NAMALWA (cell line): ENCODE measurements at regions not wholly inside any gene's neighbourhood (a gene's known extent, or its start where the extent isn't known, plus 50 kb on each side); places are given as distances from the start of the nearest gene placed in this dataset.

Experiments
- DNase-seq: peaks from one replicate; pipeline ENCODE4 v3.0.0-alpha.2; 2015; ENCODE audit warnings: low spot score

GRCh38 chr14:84792722-84793410 lies 737.1 kb upstream of the FLRT2 start:
- no peak for DNase-seq

- no peak for DNase-seq
These were observed 732.6 kb upstream of the FLRT2 start for GRCh38 chr14:84797326-84797725.

- DNase-seq, result no peak
These were observed 725.5 kb upstream of the FLRT2 start for GRCh38 chr14:84804468-84804867.

- DNase-seq, result no peak
These were observed 725.0 kb upstream of the FLRT2 start for GRCh38 chr14:84804895-84805294.

- DNase-seq, result no peak
These were observed 723.8 kb upstream of the FLRT2 start for GRCh38 chr14:84806181-84806580.

- no peak for DNase-seq
These were observed 723.3 kb upstream of the FLRT2 start for GRCh38 chr14:84806622-84807021.

GRCh38 chr14:84807673-84808072 lies 722.3 kb upstream of the FLRT2 start:
- DNase-seq, result no peak

- DNase-seq, result no peak
These were observed 720.8 kb upstream of the FLRT2 start for GRCh38 chr14:84809158-84809557.

- no peak for DNase-seq
These were observed 715.6 kb upstream of the FLRT2 start for GRCh38 chr14:84814391-84814790.

- DNase-seq, result no peak
These were observed 710.4 kb upstream of the FLRT2 start for GRCh38 chr14:84819528-84819927.

GRCh38 chr14:84825481-84826251 lies 704.3 kb upstream of the FLRT2 start:
- DNase-seq, result no peak

- no peak for DNase-seq
These were observed 703.6 kb upstream of the FLRT2 start for GRCh38 chr14:84826294-84826693.

- no peak for DNase-seq
These were observed 679.3 kb upstream of the FLRT2 start for GRCh38 chr14:84850595-84850994.

- no peak for DNase-seq
These were observed 673.0 kb upstream of the FLRT2 start for GRCh38 chr14:84856751-84857534.

- DNase-seq, result no peak
These were observed 672.4 kb upstream of the FLRT2 start for GRCh38 chr14:84857571-84857970.

GRCh38 chr14:84859116-84859515 lies 670.8 kb upstream of the FLRT2 start:
- no peak for DNase-seq

GRCh38 chr14:84864548-84865271 lies 665.2 kb upstream of the FLRT2 start:
- no peak for DNase-seq

- no peak for DNase-seq
These were observed 658.2 kb upstream of the FLRT2 start for GRCh38 chr14:84871734-84872133.

GRCh38 chr14:84874436-84874835 lies 655.5 kb upstream of the FLRT2 start:
- no peak for DNase-seq

- no peak for DNase-seq
These were observed 652.9 kb upstream of the FLRT2 start for GRCh38 chr14:84877061-84877460.

GRCh38 chr14:84882830-84883229 lies 647.1 kb upstream of the FLRT2 start:
- no peak for DNase-seq

GRCh38 chr14:84885061-84885460 lies 644.9 kb upstream of the FLRT2 start:
- no peak for DNase-seq
